CD14-positive monocyte (primary cell): ENCODE measurements at regions not wholly inside any gene's neighbourhood (a gene's known extent, or its start where the extent isn't known, plus 50 kb on each side); places are given as distances from the start of the nearest gene placed in this dataset.

Experiments
- DNase-seq, 3 donors: peaks; one replicate each; pipeline ENCODE4 v3.0.0-alpha.2; 2011 to 2022
- H2AFZ ChIP-seq: 2 replicates; pipeline ENCODE4 v1.6.0; 2012; ENCODE audit warnings: mild to moderate bottlenecking, low read depth, low read length, inconsistent platforms; ENCODE audit not compliant: insufficient read depth, poor library complexity, severe bottlenecking
- H3K27ac ChIP-seq, 2 donors: 1 replicate in 1 of 2; 2 replicates in 1 of 2; pipeline ENCODE4 v1.5.1; 2012 to 2013; ENCODE audit warnings: low read length in 2 of 2, control low read depth in 1 of 2, inconsistent platforms in 1 of 2, low read depth in 1 of 2, mild to moderate bottlenecking in 1 of 2
- H3K27me3 ChIP-seq, 2 donors: one replicate each; pipeline versions ENCODE4 v1.6.0 to v1.6.1; 2011 to 2013; ENCODE audit warnings: low read length in 2 of 2; ENCODE audit not compliant: control insufficient read depth in 2 of 2, insufficient read depth in 2 of 2
- H3K36me3 ChIP-seq, 2 donors: replicated peaks in 1 of 2; 1 replicate in 1 of 2; 2 replicates in 1 of 2; pipeline versions ENCODE4 v1.5.1 to v1.6.1; 2012 to 2013; ENCODE audit warnings: low read length in 2 of 2, control low read depth in 1 of 2, inconsistent platforms in 1 of 2, mild to moderate bottlenecking in 1 of 2; ENCODE audit not compliant: insufficient read depth in 2 of 2, control insufficient read depth in 1 of 2
- H3K4me1 ChIP-seq, 2 donors: 1 replicate in 1 of 2; 2 replicates in 1 of 2; pipeline versions ENCODE4 v1.5.1 to v1.6.1; 2012 to 2013; ENCODE audit warnings: low read length in 2 of 2, control low read depth in 1 of 2, inconsistent platforms in 1 of 2, mild to moderate bottlenecking in 1 of 2, moderate library complexity in 1 of 2; ENCODE audit not compliant: insufficient read depth in 2 of 2, control insufficient read depth in 1 of 2
- H3K4me2 ChIP-seq: replicated peaks from 2 replicates; pipeline ENCODE3; 2012; ENCODE audit warnings: low read length, moderate library complexity, mild to moderate bottlenecking; ENCODE audit not compliant: poor library complexity, severe bottlenecking; ENCODE audit errors: extremely low read depth
- H3K4me3 ChIP-seq, 3 experiments: fragments of 200-600 bp in 1 of 3; sonication (generic) in 1 of 3; replicated peaks in 1 of 3; 1 replicate in 2 of 3; 2 replicates in 1 of 3; pipeline ENCODE4 v1.5.1; 2011 to 2013; ENCODE audit warnings: low read length in 3 of 3, mild to moderate bottlenecking in 3 of 3, control low read depth in 2 of 3, low read depth in 2 of 3, inconsistent platforms in 1 of 3, moderate library complexity in 1 of 3
- H3K79me2 ChIP-seq: 2 replicates; pipeline ENCODE4 v1.6.0; 2012; ENCODE audit warnings: mild to moderate bottlenecking, control low read depth, inconsistent platforms, low read length, moderate library complexity; ENCODE audit not compliant: insufficient read depth
- H3K9ac ChIP-seq: 2 replicates; pipeline ENCODE4 v1.6.0; 2017; ENCODE audit warnings: low read length, mild to moderate bottlenecking; ENCODE audit not compliant: insufficient read depth, poor library complexity, severe bottlenecking
- H3K9me3 ChIP-seq, 2 donors: replicated peaks in 1 of 2; 1 replicate in 1 of 2; 2 replicates in 1 of 2; pipeline versions ENCODE4 v1.5.1 to v1.6.1; 2012 to 2013; ENCODE audit warnings: low read length in 2 of 2, control low read depth in 1 of 2; ENCODE audit not compliant: control insufficient read depth in 1 of 2, insufficient read depth in 1 of 2
- H4K20me1 ChIP-seq: 2 replicates; pipeline ENCODE4 v1.6.0; 2012; ENCODE audit warnings: mild to moderate bottlenecking, low read length, control low read depth, moderate library complexity; ENCODE audit not compliant: insufficient read depth
- H3K27ac Mint-ChIP-seq, 7 donors: one replicate each; pipeline ENCODE4 v1.8.0; 2020; ENCODE audit warnings: mild to moderate bottlenecking in 7 of 7, mixed read lengths in 7 of 7, moderate library complexity in 6 of 7, inconsistent platforms in 2 of 7
- H3K27me3 Mint-ChIP-seq, 3 donors: one replicate each; pipeline ENCODE4 v1.8.0; 2021 to 2022; ENCODE audit warnings: low read depth in 3 of 3, mild to moderate bottlenecking in 3 of 3, mixed read lengths in 3 of 3, moderate library complexity in 3 of 3, inconsistent platforms in 1 of 3
- H3K36me3 Mint-ChIP-seq, 2 donors: one replicate each; pipeline ENCODE4 v1.8.0; 2020; ENCODE audit warnings: mixed read lengths in 2 of 2, inconsistent platforms in 1 of 2, mild to moderate bottlenecking in 1 of 2
- H3K4me1 Mint-ChIP-seq: one replicate; pipeline ENCODE4 v1.8.0; 2020; ENCODE audit warnings: mild to moderate bottlenecking, mixed read lengths
- H3K4me3 Mint-ChIP-seq, 2 donors: one replicate each; pipeline ENCODE4 v1.8.0; 2020; ENCODE audit warnings: mild to moderate bottlenecking in 2 of 2, mixed read lengths in 2 of 2, moderate library complexity in 1 of 2
- H3K9me3 Mint-ChIP-seq, 7 donors: one replicate each; pipeline ENCODE4 v1.8.0; 2020 to 2022; ENCODE audit warnings: mixed read lengths in 7 of 7, mild to moderate bottlenecking in 6 of 7, moderate library complexity in 6 of 7, inconsistent platforms in 2 of 7
- CTCF ChIP-seq: fragments of 200-600 bp; IDR thresholded peaks from one replicate; pipeline ENCODE4 v1.8.0; 2022; ENCODE audit warnings: antibody characterized with exemption, mild to moderate bottlenecking
- WGBS: methylation state at CpG from one replicate; pipeline ENCODE4 v1.1.5; 2013; ENCODE audit warnings: missing lambda C conversion rate; ENCODE audit not compliant: insufficient coverage; 5-methylcytosine and 5-hydroxymethylcytosine counted together
- intact Hi-C, 2 donors: fragments of 100-400 bp; cut with micrococcal nuclease; formaldehyde crosslinking; loops; one replicate each; pipeline versions ENCODE4 v1.15.0 to v1.15.1; 2023

GRCh38 chr5:125508225-125508624, 761.8 kb upstream of the ZNF608 start:
- H3K27me3 ChIP-seq: no peaks in the 10 kb centered on the region
- intact Hi-C loops: no loop called here
- H3K4me3 Mint-ChIP-seq: no peak overlapping the region
- DNase-seq: no peak
- peaks cover 0 to 5% (median 3%) of the 10 kb centered on the region in 7 donors for H3K9me3 Mint-ChIP-seq
- no peak overlapping the region for H3K4me2 ChIP-seq
- no peak overlapping the region for H3K27ac Mint-ChIP-seq
- H3K36me3 ChIP-seq: no peaks in the 10 kb centered on the region
- H3K79me2 ChIP-seq: no peaks in the 10 kb centered on the region
- H3K4me1 Mint-ChIP-seq: no peaks in the 10 kb centered on the region
- H3K9ac ChIP-seq: no peak overlapping the region
- TF ChIP-seq CTCF: no peak
- H4K20me1 ChIP-seq: no peaks in the 10 kb centered on the region
- H3K27ac ChIP-seq: no peak overlapping the region
- H3K9me3 ChIP-seq: no peaks in the 10 kb centered on the region
- no peaks in the 10 kb centered on the region for H3K36me3 Mint-ChIP-seq
- no peak overlapping the region for H3K4me3 ChIP-seq
- no CpG with 5 or more reads among the region's 1 CpG for WGBS
- H3K27me3 Mint-ChIP-seq: no peaks in the 10 kb centered on the region
- H2AFZ ChIP-seq: no peak overlapping the region
- no peaks in the 10 kb centered on the region for H3K4me1 ChIP-seq

- Histone ChIP-seq H3K9me3 (no peaks in the 10 kb centered on the region), H3K9ac (no peak overlapping the region), H3K36me3 (no peaks in the 10 kb centered on the region), H3K4me2 (no peak overlapping the region), H2AFZ (no peak overlapping the region), H3K4me3 (no peak overlapping the region), H3K27ac (no peak overlapping the region), H3K27me3 (no peaks in the 10 kb centered on the region), H3K79me2 (no peaks in the 10 kb centered on the region), H3K4me1 (no peaks in the 10 kb centered on the region), H4K20me1 (no peaks in the 10 kb centered on the region)
- Mint-ChIP-seq H3K9me3 (peaks cover 0 to 5% (median 3%) of the 10 kb centered on the region in 7 donors), H3K27ac (no peak overlapping the region), H3K4me3 (no peak overlapping the region), H3K27me3 (no peaks in the 10 kb centered on the region), H3K36me3 (no peaks in the 10 kb centered on the region), H3K4me1 (no peaks in the 10 kb centered on the region)
- TF ChIP-seq CTCF: no peak
- intact Hi-C loops: no loop called here
- no peak for DNase-seq
Observed at GRCh38 chr5:125510651-125511050, 764.2 kb upstream of the ZNF608 start.
